Mesothelial cell of epicardium (in vitro differentiated cells): ENCODE measurements at regions not wholly inside any gene's neighbourhood (a gene's known extent, or its start where the extent isn't known, plus 50 kb on each side); places are given as distances from the start of the nearest gene placed in this dataset.
"Not testable (repeated sequence)": the region's sequence is repeated elsewhere in the genome, so short reads cannot be mapped to it uniquely, and the experiment has no call there.

Experiments used
- DNase-seq, 2 experiments: peaks; one replicate each; pipeline ENCODE4 v3.0.0; 2021; ENCODE audit warnings: low spot score in 2 of 2; ENCODE audit not compliant: unreplicated experiment in 2 of 2
- H3K27ac Mint-ChIP-seq: 2 replicates; pipeline ENCODE4 v1.8.0; 2021; ENCODE audit warnings: mixed read lengths
- H3K27me3 Mint-ChIP-seq: 2 replicates; pipeline ENCODE4 v1.8.0; 2021; ENCODE audit warnings: low read depth, mixed read lengths
- H3K36me3 Mint-ChIP-seq: 2 replicates; pipeline ENCODE4 v1.8.0; 2021; ENCODE audit warnings: mixed read lengths
- H3K4me1 Mint-ChIP-seq: 2 replicates; pipeline ENCODE4 v1.8.0; 2021; ENCODE audit warnings: mixed read lengths
- H3K4me3 Mint-ChIP-seq: 2 replicates; pipeline ENCODE4 v1.8.0; 2021; ENCODE audit warnings: mild to moderate bottlenecking, moderate library complexity, mixed read lengths
- H3K9me3 Mint-ChIP-seq: 2 replicates; pipeline ENCODE4 v1.8.0; 2021; ENCODE audit warnings: mixed read lengths
- TF ChIP-seq, protein P1 (sequence below): fragments of 200-600 bp; sonication (generic); IDR thresholded peaks from one replicate; pipeline ENCODE4 v1.5.0; 2021; ENCODE audit warnings: antibody characterized with exemption; ENCODE audit not compliant: unreplicated experiment

DNA sequence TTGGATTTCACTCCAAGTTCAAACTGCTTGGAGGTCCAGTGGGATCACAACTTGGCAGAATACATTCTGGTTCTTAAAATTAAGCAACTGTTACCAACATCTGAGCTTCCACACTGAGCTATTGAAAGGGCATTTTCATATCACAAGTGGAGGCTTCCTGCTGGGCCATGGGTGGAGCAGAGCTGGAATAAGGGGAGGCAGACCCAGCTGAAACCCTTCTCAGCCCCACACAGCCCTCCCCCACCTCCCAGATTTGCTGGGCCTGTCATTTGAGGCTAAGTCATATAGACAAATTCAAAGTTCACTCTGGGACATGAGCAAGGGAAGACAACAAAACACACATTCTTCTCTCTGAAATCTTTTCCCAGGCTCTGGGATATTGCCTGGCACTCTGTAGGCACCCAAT, 79.9 kb downstream of the ACTL7B start:
- peaks cover 1% of the 10 kb centered on the region for H3K4me1 Mint-ChIP-seq
- no peak for DNase-seq
- H3K4me3 Mint-ChIP-seq: no peak overlapping the region
- H3K27ac Mint-ChIP-seq: no peak overlapping the region
- TF ChIP-seq, protein P1, sequence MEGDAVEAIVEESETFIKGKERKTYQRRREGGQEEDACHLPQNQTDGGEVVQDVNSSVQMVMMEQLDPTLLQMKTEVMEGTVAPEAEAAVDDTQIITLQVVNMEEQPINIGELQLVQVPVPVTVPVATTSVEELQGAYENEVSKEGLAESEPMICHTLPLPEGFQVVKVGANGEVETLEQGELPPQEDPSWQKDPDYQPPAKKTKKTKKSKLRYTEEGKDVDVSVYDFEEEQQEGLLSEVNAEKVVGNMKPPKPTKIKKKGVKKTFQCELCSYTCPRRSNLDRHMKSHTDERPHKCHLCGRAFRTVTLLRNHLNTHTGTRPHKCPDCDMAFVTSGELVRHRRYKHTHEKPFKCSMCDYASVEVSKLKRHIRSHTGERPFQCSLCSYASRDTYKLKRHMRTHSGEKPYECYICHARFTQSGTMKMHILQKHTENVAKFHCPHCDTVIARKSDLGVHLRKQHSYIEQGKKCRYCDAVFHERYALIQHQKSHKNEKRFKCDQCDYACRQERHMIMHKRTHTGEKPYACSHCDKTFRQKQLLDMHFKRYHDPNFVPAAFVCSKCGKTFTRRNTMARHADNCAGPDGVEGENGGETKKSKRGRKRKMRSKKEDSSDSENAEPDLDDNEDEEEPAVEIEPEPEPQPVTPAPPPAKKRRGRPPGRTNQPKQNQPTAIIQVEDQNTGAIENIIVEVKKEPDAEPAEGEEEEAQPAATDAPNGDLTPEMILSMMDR: no peak
- no peaks in the 10 kb centered on the region for H3K9me3 Mint-ChIP-seq
- no peaks in the 10 kb centered on the region for H3K36me3 Mint-ChIP-seq
- H3K27me3 Mint-ChIP-seq: peaks cover 12% of the 10 kb centered on the region

DNA sequence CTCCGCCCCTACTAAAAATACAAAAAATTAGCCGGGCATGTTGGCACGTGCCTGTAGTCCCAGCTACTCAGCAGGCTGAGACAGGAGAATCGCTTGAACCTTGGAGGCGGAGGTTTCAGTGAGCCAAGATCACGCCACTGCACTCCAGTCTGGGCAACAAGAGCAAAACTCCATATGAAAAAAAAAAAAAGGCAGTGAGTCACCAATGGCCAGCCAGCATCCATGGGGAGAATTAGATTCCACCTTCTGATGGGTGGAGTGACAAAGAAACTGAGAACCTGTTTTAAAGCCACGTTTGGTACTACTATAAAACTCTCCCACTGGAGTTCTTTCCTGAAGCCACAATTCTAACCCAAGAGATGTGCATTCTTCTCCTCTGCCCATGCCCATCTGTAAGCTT, 81.7 kb downstream of the ACTL7B start:
- not testable (repeated sequence) for H3K4me1 Mint-ChIP-seq, H3K4me3 Mint-ChIP-seq, H3K36me3 Mint-ChIP-seq

GRCh38 chr9:108772301-108772894, 83.4 kb downstream of the ACTL7B start:
- Mint-ChIP-seq H3K27ac (no peak overlapping the region), H3K36me3 (no peaks in the 10 kb centered on the region), H3K27me3 (no peaks in the 10 kb centered on the region), H3K4me1 (no peaks in the 10 kb centered on the region), H3K9me3 (peaks cover 5% of the 10 kb centered on the region), H3K4me3 (no peak overlapping the region)
- TF ChIP-seq, protein P1: no peak
- no peak for DNase-seq

More for the DNA sequence above, 81.7 kb downstream of the ACTL7B start:
- H3K9me3 Mint-ChIP-seq, H3K27me3 Mint-ChIP-seq, DNase-seq, H3K27ac Mint-ChIP-seq: not testable (repeated sequence)

- H3K36me3 Mint-ChIP-seq: no peaks in the 10 kb centered on the region
- H3K9me3 Mint-ChIP-seq: peaks cover 5% of the 10 kb centered on the region
- H3K4me1 Mint-ChIP-seq: no peaks in the 10 kb centered on the region
Measured at GRCh38 chr9:108768744-108769143, 87.0 kb downstream of the ACTL7B start.

GRCh38 chr9:108766626-108767161, 89.1 kb downstream of the ACTL7B start:
- H3K4me3 Mint-ChIP-seq: no peak overlapping the region
- H3K36me3 Mint-ChIP-seq: no peaks in the 10 kb centered on the region
- H3K27me3 Mint-ChIP-seq: peaks cover 2% of the 10 kb centered on the region
- peaks cover 5% of the 10 kb centered on the region for H3K9me3 Mint-ChIP-seq
- peaks cover 6% of the 10 kb centered on the region for H3K4me1 Mint-ChIP-seq
- DNase-seq: no peak
- H3K27ac Mint-ChIP-seq: no peak overlapping the region
- TF ChIP-seq, protein P1: no peak

More at GRCh38 chr9:108768744-108769143, 87.0 kb downstream of the ACTL7B start:
- Mint-ChIP-seq H3K27ac (no peak overlapping the region), H3K27me3 (peaks cover 2% of the 10 kb centered on the region), H3K4me3 (no peak overlapping the region)
- no peak for DNase-seq
- TF ChIP-seq, protein P1: no peak

DNA sequence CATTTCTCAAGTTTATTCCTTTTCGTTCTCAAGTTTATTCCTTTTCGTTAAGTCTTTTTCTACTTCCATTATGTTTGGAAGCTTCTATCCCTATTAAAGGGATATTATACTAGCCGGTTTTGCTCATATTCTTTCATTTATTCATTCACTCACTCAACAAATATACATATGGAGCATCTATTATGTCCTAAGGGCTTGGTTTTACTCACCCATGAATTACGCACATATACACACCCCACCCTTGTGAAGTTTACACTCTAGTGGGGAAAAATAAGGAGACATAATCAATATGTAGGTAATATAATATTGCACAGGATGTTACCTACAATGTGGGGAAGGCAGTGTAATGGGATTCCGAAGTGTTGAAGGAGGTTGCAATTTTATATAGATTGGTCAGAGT, 90.5 kb downstream of the ACTL7B start:
- DNase-seq: no peak
- Mint-ChIP-seq H3K4me3 (no peak overlapping the region), H3K4me1 (peaks cover 11% of the 10 kb centered on the region), H3K27ac (no peak overlapping the region), H3K36me3 (no peaks in the 10 kb centered on the region), H3K27me3 (peaks cover 2% of the 10 kb centered on the region), H3K9me3 (peaks cover 4% of the 10 kb centered on the region)
- TF ChIP-seq, protein P1: no peak
